ENCODE measurements at regions not wholly inside any gene's neighbourhood (a gene's known extent, or its start where the extent isn't known, plus 50 kb on each side); places are given as distances from the start of the nearest gene placed in this dataset.
"Not testable (repeated sequence)": the region's sequence is repeated elsewhere in the genome, so short reads cannot be mapped to it uniquely, and the experiment has no call there.

DNA sequence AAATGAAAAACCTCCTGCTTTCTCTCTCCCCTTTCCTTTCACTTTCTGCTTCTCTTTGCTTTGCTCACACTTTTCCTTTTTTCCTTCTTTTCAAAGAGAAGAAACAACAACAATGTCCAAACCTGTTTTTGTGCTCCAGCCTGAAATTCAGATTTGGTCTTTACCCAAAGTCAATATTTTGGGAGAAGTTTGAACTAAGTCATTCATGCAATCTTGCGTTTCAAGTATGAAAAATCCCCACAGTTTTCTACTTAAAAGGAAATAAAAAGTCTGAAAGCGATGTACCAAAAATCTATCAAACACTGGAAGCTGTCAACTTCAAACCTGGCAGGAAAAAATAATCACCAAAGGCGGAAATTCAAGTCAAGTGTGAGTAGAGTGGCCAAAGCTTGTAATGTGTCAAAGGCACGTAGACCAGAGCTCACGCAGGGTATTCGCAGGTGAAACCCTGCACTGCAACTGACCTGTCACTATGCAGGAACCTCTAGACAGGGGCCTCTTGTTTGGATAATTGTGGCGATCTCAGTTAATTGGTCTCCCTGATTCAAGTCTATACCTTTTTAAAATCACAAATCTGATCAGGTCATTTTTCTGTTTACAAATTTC lies 118.8 kb upstream of the GALNT15 start:
- no peak for DNase-seq (ENCODE audit: low read depth)

DNA sequence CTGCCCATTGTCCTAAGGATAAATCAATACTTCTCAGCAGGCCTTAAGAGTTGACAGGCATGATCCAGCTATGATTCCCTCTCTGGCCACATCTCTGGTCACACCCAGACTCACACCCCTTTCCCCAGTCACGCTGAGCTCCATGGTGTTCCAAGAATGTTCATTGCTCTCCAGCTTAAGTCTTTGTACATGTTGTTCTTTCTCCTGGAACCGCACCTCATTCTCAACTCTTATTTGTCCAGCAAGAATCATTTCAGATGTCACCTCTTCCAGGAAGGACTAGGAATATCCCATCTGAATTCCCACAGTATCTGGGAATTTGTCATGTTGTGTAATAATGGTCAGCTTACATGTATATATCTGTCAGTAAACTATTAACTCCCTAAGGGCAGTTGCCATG lies 118.3 kb upstream of the GALNT15 start:
- DNase-seq (ENCODE audit: low read depth) = no peak

DNA sequence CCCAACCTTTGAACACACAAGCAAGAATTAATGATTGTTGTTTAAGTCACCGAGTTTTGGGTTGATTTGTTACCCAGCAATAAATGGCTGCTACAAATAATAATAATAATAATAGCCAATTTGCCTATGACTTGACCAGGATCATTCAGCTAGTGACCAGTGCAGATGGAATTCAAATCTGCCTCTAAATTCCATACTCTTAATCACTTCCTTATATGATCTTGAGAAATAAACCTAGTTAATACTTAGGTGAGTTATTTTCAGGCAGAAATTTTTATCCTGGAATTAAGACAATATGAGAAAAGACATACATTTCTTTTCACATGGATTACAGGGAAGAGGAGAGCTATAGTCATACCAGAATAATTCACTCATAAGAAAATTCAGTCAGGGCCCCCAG lies 116.0 kb upstream of the GALNT15 start:
- DNase-seq (ENCODE audit: low read depth) = no peak

DNA sequence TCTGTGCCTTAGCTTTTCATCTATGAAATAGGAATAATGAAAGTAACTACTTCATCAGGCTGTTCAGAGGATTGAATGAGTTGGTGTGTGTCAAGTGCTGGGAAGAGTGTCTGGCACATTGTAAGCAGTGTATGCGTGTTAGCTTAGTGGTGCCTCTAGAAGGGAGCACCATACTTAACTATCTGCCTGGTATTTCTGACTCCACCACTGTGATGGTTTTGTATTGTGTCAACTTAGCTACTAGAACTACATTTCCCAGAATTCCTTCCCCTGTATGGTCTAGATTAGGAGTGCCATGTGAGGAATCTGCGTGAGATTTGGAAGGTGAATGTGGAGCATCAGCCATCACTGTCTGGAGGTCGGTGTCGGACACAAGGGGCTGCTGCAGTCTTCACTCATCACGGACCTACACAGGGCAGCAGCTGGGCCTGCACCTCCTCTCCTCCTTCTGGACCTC lies 115.4 kb upstream of the GALNT15 start:
- no peak for DNase-seq (ENCODE audit: low read depth)

DNA sequence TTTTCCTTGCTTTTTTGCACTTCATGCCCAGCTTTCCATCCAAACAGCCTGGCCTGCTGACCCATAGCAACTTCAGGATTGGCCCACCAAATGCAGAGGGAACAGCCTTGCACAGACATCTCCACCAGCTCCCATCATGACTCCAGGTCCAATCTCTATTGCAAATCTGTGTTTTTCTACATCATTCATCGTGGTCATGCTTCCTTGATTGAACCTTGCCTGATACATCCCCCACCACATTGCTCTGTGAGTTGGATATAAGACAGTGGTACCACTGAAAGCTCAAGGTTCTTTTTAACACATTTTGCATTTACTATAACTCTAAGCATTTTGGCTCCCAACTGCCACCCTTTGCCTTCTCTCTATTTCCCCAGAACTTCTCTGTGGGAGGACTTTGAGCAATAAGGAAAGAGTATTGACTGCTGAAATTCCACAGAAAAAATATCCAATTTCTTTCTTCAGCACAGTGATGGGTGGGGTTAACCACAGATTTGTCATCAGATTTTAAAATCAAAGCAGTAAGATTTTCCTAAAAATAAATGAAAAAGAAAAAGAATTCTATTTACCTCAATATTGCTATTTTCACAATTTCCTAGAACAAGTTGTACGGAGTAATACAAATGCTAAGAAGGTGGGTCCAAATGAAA lies 114.6 kb upstream of the GALNT15 start:
- no peak for DNase-seq (ENCODE audit: low read depth)

DNA sequence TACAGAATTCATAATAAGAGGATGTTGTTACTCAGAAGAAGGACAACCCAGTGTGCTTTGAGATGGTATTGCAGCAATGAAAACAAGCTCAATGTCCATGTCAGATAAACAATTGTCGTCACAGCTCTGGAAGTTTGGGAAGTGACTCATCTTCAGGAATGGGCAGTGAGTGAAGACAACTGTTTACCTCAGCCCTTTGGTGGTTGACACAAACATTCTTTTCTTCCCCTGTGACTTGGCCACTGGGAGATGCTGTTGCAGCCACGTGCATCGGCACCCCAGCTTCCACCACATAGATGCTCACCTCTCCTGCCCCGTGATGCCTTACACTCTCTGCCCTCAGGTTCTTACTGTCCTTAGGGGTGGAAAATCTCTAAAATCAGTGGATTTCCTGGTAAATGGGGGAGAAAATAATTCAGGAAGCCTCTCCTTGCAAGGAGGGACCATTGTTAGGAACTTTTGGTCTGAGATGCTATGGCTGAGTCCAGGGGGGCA lies 114.1 kb upstream of the GALNT15 start:
- peak; percentile 99 for DNase-seq (ENCODE audit: low read depth)

DNA sequence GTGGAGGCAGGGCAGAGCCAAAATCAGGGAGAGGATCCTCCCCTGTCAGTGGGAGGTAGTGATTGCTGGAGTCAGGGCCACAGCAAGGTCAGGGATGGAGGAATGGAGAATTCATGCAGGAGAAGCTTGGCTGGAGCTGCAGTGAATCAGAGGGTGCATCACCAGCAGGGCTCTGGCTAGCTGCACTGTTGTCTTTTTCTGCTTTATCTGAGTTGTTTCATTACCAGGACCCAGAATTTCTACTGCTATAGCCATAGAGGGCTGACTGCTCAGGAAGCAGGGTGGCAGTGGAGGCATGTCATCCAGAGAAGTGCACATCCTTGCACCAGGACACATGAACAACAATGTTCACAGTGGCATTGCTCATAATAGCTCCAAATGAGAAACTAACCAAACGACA lies 113.5 kb upstream of the GALNT15 start:
- peak; percentile 86 for DNase-seq (ENCODE audit: low read depth)

DNA sequence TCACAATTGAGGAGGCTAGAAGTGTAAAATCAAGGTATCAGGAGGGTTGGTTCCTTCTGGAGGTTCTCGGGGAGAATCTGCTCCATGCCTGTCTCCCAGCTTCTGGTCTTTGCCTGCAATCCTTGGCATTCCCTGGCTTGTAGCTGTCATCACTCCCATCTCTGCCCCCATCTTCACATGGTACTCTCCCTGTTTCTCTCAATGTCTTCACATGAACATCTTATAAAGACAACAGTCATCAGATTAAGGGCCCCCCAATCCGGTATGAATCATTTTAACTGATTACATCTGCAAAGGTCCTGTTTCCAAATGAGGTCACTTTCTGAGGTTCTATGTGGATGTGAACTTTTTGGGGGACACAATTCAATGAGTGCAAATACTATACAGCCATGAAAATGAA lies 113.0 kb upstream of the GALNT15 start:
- no peak for DNase-seq (ENCODE audit: low read depth)

DNA sequence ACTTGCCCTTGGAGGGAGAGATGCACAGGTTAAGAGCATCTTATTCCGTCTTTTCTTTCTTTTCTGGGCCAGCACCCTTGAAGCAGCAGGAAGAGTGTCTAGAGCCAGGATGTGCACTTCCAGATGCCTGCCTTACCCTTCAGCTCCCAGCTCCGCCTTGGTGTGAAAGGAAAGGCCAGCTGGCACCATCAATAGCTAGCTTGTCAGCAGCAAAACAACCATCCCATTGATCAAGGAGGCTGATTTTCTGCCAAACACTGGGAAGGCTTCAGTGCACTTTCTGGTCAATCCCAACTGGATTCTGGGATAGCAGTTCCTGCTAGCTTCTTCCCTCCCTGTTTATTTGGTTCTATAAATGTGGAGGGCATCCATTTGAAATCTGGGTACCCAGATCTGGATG lies 110.9 kb upstream of the GALNT15 start:
- DNase-seq (ENCODE audit: low read depth) = no peak

DNA sequence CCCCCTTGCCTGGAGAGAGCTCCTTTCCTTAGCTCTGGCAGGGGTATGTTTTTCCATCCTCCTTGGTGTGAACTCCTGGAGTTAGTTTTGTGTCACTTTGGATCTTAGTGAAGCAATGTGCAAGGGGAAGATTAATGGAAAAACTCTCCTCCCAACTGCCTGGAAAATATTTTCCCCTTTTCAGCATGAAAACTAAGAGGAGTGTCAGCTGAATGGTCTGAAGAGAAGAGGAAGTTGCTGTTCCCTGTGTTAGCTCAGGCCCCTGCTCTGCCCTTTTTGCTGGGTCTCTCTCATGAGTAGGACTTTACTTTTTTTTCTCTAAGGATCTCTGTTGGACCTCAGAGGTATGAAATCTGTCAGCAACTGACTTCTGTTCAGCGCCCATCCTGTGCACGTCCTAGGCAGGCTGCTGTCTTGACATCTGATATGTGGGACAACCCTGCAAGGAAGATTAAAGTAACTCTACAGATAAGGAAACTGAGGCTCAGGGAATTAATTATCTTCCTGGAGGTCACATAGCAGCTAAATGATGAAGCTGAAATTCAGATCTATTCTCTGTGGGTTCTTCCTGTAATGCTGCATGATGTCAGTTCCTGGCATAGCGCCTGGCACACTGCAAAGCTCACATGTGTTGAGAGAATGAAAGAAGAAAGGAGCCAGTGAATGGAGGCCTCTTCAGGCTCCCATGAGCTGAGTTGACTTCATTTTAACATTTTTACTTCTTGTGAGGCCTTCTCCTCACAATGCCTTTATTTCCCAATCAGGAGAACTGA lies 109.7 kb upstream of the GALNT15 start:
- DNase-seq (ENCODE audit: low read depth) = peak; percentile 97

DNA sequence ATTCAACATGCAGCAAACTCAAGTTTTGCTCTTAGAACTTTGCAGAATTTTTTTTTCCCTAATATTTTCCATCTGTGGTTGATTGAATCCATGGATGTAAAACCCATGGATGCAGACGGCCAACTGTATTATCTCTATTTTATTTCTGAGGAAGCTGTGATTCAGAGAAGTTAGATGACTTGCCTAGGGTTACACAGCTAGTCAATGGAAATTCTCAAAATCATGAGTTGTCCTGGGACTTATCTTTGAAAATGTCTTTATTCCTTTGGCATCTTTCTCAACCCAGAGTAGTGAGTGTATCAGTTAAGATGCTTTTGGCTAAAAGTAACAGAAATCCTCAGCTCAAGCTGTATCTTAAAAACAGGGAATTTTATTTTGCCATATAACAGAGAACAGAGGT lies 107.9 kb upstream of the GALNT15 start:
- no peak for DNase-seq (ENCODE audit: low read depth)

DNA sequence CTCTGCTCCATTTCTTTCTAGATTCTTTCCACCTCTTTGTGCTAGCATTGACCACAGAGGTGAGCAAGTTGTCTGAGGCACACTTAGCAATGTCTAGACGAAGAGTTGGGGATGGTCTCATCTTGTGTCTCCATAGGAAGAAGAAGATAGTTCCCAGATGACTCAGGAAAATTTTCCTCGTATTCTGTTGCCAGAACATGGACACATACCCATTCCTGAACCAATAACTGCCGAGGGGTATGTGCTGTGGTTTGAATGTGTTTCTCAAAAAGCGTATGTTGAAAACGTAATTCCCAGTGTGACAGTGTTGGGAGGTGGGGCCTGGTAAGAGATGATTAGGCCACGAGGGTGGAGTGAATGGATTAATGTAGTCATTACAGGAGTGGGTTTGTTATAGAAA lies 107.5 kb upstream of the GALNT15 start:
- DNase-seq (ENCODE audit: low read depth) = peak; percentile 92

DNA sequence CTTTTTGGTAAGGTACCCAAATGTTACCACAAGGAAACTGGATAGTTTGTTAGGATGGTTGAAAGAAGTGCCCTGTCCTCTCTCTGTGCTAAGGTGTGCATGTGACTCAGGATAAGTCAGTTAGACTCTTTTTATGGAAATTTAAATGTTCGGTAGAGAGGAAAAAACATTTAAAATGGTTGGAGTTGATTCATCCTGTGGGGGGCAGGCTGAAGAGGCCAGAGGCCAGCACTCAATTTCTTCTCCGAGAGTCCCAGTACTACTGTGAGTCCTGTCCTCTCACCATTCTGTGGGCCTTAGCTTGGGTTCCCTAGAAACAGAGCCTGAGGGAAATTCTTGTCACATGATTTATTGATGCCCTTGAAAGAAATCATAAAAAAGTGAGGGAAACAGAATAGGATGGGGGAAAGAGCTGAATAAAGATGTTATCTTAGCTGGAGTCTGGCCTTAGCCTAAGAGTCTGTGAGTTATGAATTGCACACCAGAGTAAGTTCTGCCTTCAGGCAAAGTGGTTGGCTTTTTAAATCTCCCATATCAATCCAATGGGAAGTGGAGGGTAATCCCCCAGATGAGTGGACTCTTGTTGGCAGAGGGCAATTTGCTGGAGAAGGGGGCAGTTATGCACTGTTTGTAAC lies 106.5 kb upstream of the GALNT15 start:
- peak; percentile 89 for DNase-seq (ENCODE audit: low read depth)

DNA sequence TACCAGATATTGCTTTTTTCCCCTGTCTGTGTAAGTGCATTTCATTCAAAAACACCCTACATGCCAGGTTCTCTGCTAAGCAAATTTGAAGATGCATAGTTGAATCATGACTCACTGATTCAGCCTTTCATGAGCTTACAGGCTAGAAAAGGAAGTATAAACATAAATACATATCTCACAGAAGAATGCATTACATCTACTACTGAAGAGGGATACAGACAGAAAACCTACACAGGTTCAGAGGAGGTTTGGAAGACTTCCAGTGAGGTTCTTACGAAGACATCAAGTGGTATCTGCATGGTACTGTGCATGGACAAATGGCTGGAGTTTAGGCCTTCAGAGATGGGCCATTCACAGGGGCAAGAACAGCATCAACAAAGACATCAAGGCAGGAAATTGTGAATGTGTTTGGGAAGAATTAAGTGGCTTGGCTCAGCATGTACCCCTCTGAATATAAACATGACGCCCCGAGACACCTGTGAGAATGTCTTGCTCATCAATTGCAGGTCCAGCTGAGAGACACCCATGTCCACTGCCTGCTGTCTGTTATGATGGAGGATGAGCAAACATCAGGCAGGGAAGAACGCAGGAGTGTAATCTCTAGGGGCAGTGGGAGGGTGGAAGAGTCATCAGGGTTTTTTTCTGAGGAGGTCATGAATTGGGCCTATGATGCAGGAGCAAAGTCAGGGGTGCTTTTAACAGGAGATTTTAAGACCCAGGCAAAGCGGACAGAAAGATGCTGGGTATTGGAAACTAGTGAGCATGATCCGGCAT lies 105.1 kb upstream of the GALNT15 start:
- DNase-seq (ENCODE audit: low read depth) = peak; percentile 64

DNA sequence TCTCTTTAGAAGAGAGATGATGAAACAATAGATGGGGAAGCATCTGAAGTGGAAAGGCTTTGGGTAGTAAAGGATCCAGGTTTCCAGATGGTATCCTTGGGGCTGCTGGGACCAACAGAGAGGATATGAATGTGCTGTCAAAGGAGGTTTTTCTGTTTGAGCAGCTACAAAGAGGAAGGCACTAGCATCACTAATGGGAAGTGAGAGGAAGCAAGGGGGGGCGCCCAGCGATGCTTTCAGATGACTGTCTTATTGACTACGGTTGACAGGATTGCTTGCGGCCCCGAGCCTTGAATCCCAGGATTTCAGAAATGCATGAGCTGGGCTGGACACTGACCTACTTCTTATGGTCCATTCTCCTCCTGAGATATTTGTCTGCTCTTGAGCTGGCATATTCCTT lies 103.8 kb upstream of the GALNT15 start:
- DNase-seq (ENCODE audit: low read depth) = no peak

DNA sequence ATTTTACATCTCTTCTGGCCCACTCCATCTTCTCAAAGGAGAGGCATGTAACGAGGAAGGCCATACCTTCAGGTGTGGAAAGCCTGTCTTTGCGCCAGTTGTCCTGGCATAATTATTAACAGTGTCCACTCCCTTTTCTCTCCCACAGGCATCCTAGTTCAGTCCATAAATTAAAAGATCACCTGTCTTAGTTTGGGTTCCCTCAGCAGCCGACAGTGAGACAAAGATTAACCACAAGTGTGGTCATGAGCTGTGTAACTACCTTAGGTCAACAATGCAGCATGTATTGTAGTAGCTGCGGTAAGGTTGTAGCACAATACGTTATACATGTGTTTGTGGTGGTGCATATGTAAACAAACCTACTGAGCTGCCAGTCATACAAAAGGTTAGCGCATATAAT lies 103.3 kb upstream of the GALNT15 start:
- no peak for DNase-seq (ENCODE audit: low read depth)

DNA sequence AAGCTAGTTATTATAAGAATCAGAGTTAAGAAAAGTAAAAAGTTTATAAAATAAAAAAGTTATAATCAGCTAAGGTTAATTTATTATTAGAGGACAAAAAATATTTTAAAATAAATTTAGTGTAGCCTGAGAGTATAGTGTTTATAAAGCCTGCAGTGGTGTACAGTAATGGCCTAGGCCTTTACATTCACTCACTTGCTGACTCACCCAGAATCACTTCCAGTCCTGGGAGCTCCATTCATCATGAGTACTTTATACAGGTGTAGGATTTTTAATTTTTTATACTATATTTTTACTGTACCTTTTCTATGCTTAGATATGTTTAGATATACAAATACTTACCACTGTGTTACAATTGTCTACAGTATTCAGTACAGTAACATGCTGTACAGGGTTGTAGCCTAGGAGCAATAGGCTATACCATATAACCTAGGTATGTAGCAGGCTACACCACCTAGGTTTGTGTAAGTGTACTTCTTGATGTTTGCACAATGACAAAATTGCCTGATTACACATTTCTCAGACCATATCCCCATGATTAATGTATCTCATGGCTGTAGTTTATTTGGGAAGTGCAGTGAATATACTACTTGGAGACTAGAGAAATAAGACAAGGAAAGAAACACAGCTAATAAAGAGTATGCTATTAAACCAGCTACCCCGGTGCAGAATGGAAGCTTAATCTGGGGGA lies 101.9 kb upstream of the GALNT15 start:
- DNase-seq (ENCODE audit: low read depth) = no peak

DNA sequence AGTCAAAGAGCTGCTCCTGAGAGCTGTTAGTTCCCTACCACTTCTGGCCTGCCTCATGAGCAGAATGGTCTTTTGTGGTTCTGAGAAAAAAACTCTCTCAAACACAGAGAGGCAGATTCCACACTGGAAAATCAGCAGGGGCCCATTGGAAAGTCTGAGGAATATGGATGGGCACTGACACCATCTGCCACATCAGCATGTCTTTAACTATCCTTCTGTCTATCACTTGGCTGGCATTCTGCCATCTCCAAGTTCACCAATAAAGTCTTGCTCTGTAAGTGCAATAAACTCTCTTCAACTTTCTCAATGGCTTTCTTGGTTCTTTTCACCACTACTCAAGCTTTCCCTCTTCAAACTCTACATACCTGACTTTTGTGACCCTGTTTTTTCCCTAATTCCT lies 101.3 kb upstream of the GALNT15 start:
- no peak for DNase-seq (ENCODE audit: low read depth)

DNA sequence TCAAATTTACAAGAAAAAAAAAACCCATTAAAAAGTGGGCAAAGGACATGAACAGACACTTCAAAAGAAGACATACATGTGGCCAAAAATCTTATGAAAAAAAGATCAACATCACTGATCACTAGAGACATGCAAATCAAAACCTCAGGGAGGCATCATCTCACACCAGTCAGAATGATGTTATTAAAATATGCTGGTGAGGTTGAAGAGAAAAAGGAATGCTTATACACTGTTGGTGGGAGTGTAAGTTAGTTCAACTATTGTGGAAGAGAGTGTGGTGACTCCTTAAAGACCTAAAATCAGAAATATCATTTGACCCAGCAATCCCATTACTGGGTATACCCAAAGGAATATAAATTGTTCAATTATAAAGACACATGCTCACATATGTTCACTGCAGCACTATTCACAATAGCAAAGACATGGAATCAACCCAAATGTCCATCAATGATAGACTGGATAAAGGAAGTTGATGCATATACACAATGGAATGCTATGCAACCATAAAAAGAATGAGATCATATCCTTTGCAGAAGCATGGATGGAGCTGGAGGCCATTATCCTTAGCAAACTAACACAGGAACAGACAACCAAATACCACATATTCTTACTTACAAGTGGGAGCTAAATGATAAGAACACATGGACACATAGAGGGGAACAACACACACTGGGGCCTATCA lies 100.3 kb upstream of the GALNT15 start:
- not testable (repeated sequence) for DNase-seq (ENCODE audit: low read depth)

DNA sequence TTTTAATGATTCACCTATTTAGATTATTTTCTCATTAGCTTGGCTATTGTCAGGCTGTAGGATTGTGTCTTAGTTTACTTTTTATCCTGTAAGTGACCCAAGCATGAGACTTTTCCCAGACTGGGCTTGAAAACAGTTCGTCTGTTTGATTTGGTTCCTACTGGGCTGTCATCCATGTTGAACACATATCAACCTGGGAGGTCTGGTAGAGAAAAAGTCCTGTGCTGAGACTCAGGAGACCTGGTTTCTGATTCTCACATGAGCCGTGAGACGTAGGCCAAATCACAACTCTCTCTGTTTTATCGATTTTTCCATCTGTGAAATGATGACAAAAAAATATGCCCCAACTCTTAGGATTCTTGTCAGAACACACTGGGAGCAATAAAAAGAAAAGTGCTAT lies 98.8 kb upstream of the GALNT15 start:
- DNase-seq (ENCODE audit: low read depth) = no peak

DNA sequence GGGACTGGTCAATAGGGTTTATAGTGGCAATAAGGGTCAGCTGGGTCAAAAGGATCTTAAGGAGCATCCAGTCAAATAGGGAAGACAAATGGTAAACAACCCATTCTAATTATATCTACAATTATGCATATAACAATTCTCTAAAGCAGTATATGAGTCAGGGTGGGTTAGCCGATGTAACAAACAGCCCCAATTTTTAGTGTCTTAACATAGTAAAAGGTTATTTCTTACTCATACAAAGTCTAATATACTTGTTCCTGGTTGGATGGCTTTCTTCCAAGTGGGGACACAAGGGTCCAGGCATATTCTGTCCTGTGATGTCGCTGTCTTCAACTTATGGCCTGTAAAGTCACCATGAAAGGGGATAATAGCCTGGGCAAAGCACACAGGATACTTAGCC lies 97.9 kb upstream of the GALNT15 start:
- no peak for DNase-seq (ENCODE audit: low read depth)

All from GM04504 (cell line).